Loucy (cell line): ENCODE measurements at regions not wholly inside any gene's neighbourhood (a gene's known extent, or its start where the extent isn't known, plus 50 kb on each side); places are given as distances from the start of the nearest gene placed in this dataset.

Source experiments
- H2AFZ ChIP-seq: fragments of 200-600 bp; sonication (generic); 2 replicates; pipeline ENCODE4 v1.6.0; 2016; ENCODE audit warnings: antibody characterized with exemption, mild to moderate bottlenecking, low read length, moderate library complexity
- H3F3A ChIP-seq: fragments of 200-600 bp; 2 replicates; pipeline ENCODE4 v1.6.0; 2016; ENCODE audit warnings: antibody characterized with exemption, low read depth, mild to moderate bottlenecking
- H3K27me3 ChIP-seq: fragments of 200-600 bp; sonication (generic); 2 replicates; pipeline ENCODE4 v1.6.1; 2014; ENCODE audit warnings: low read length, mild to moderate bottlenecking; ENCODE audit not compliant: insufficient read depth, poor library complexity, severe bottlenecking
- H3K36me3 ChIP-seq: fragments of 200-600 bp; sonication (generic); 2 replicates; pipeline ENCODE4 v1.6.1; 2016; ENCODE audit warnings: low read length; ENCODE audit not compliant: insufficient read depth
- H3K4me1 ChIP-seq: fragments of 200-600 bp; sonication (generic); 2 replicates; pipeline ENCODE4 v1.5.1; 2014; ENCODE audit warnings: low read length, mild to moderate bottlenecking; ENCODE audit not compliant: insufficient read depth, poor library complexity, severe bottlenecking
- H3K4me2 ChIP-seq: fragments of 200-600 bp; sonication (generic); 2 replicates; pipeline ENCODE4 v1.6.0; 2014; ENCODE audit warnings: antibody characterized with exemption, low read length, low read depth, mild to moderate bottlenecking; ENCODE audit not compliant: poor library complexity, severe bottlenecking
- H3K4me3 ChIP-seq: fragments of 200-600 bp; sonication (generic); 2 replicates; pipeline ENCODE4 v1.5.1; 2014; ENCODE audit warnings: low read length, mild to moderate bottlenecking, mixed read lengths; ENCODE audit not compliant: poor library complexity, severe bottlenecking
- H3K79me2 ChIP-seq: fragments of 200-600 bp; sonication (generic); 2 replicates; pipeline ENCODE4 v1.6.1; 2014; ENCODE audit warnings: low read length; ENCODE audit not compliant: insufficient read depth
- H3K9ac ChIP-seq: fragments of 200-600 bp; sonication (generic); 2 replicates; pipeline ENCODE4 v1.6.0; 2014; ENCODE audit warnings: mild to moderate bottlenecking, low read depth, low read length, moderate library complexity; ENCODE audit not compliant: poor library complexity, severe bottlenecking
- H3K9me2 ChIP-seq: fragments of 200-600 bp; sonication (generic); replicated peaks from 2 replicates; pipeline ENCODE4 v1.6.1; 2016; ENCODE audit warnings: low read depth, low read length, mixed read lengths
- H3K9me3 ChIP-seq: fragments of 200-600 bp; sonication (generic); 2 replicates; pipeline ENCODE4 v1.6.1; 2014; ENCODE audit warnings: mild to moderate bottlenecking, antibody characterized with exemption, low read length, low read depth; ENCODE audit not compliant: insufficient read depth
- H4K20me1 ChIP-seq: fragments of 200-600 bp; sonication (generic); 2 replicates; pipeline ENCODE4 v1.6.0; 2014; ENCODE audit warnings: antibody characterized with exemption, low read length, mild to moderate bottlenecking; ENCODE audit not compliant: insufficient read depth, poor library complexity, severe bottlenecking
- CTCF ChIP-seq: fragments of 200-600 bp; sonication (generic); conservative IDR thresholded peaks from 2 replicates; pipeline ENCODE4 v1.5.1; 2014; ENCODE audit warnings: mild to moderate bottlenecking, antibody characterized with exemption, low read length
- EZH2phosphoT487 ChIP-seq: fragments of 200-600 bp; IDR thresholded peaks from 2 replicates; pipeline ENCODE4 v1.6.1; 2018; ENCODE audit warnings: antibody characterized with exemption, mild to moderate bottlenecking, moderate library complexity, borderline replicate concordance

- TF ChIP-seq CTCF (no peak), EZH2phosphoT487 (no peak)
Measured at GRCh38 chr3:10678796-10679376, 137.1 kb upstream of the SLC6A11 start.

GRCh38 chr3:10680796-10681195 is 135.2 kb upstream of the SLC6A11 start:
- Histone ChIP-seq H3K36me3 (no peaks in the 10 kb centered on the region), H3K9ac (no peak overlapping the region), H2AFZ (no peak overlapping the region), H3K4me1 (no peaks in the 10 kb centered on the region), H3K4me2 (no peak overlapping the region), H3K9me3 (no peaks in the 10 kb centered on the region), H3K27me3 (no peaks in the 10 kb centered on the region), H3F3A (no peaks in the 10 kb centered on the region), H4K20me1 (no peaks in the 10 kb centered on the region), H3K79me2 (no peaks in the 10 kb centered on the region), H3K4me3 (no peak overlapping the region), H3K9me2 (no peaks in the 10 kb centered on the region)
- no peak for TF ChIP-seq CTCF
- TF ChIP-seq EZH2phosphoT487 = no peak

More at GRCh38 chr3:10678796-10679376, 137.1 kb upstream of the SLC6A11 start:
- Histone ChIP-seq H3K27me3 (no peaks in the 10 kb centered on the region), H3K79me2 (no peaks in the 10 kb centered on the region), H2AFZ (no peak overlapping the region), H3K9me2 (no peaks in the 10 kb centered on the region), H3K9me3 (no peaks in the 10 kb centered on the region), H3K36me3 (no peaks in the 10 kb centered on the region), H3F3A (no peaks in the 10 kb centered on the region), H4K20me1 (no peaks in the 10 kb centered on the region), H3K4me2 (no peak overlapping the region), H3K4me3 (no peak overlapping the region), H3K4me1 (no peaks in the 10 kb centered on the region), H3K9ac (no peak overlapping the region)

GRCh38 chr3:10682692-10683091 is 133.3 kb upstream of the SLC6A11 start:
- H3K4me1 ChIP-seq = no peaks in the 10 kb centered on the region
- no peak overlapping the region for H3K4me2 ChIP-seq
- no peaks in the 10 kb centered on the region for H3K9me3 ChIP-seq
- H3K9ac ChIP-seq = no peak overlapping the region
- no peaks in the 10 kb centered on the region for H3K9me2 ChIP-seq
- H2AFZ ChIP-seq = no peak overlapping the region
- no peaks in the 10 kb centered on the region for H3K27me3 ChIP-seq
- H3K4me3 ChIP-seq = no peak overlapping the region
- H3K79me2 ChIP-seq = no peaks in the 10 kb centered on the region
- H4K20me1 ChIP-seq = no peaks in the 10 kb centered on the region
- H3K36me3 ChIP-seq = no peaks in the 10 kb centered on the region
- TF ChIP-seq CTCF (no peak), EZH2phosphoT487 (no peak)
- no peaks in the 10 kb centered on the region for H3F3A ChIP-seq
